ENCODE measurements at regions not wholly inside any gene's neighbourhood (a gene's known extent, or its start where the extent isn't known, plus 50 kb on each side); places are given as distances from the start of the nearest gene placed in this dataset.

- Histone ChIP-seq H3K4me2 (no peak overlapping the region), H3K9me3 (ENCODE audit: low read depth) (no peaks in the 10 kb centered on the region), H2AFZ (no peak overlapping the region), H3K27ac (no peak overlapping the region), H3K4me3 (no peak overlapping the region), H3K4me1 (ENCODE audit: insufficient read depth) (peaks cover 5% of the 10 kb centered on the region), H3K9me2 (replicated peaks; ENCODE audit: insufficient read depth) (no peaks in the 10 kb centered on the region), H3K79me2 (no peaks in the 10 kb centered on the region), H3K36me3 (replicated peaks; ENCODE audit: insufficient read depth, low read depth) (no peaks in the 10 kb centered on the region), H3K27me3 (no peaks in the 10 kb centered on the region), H4K20me1 (ENCODE audit: insufficient read depth, poor library complexity, severe bottlenecking) (no peaks in the 10 kb centered on the region)
- no peak for DNase-seq (ENCODE audit: low spot score)
- TF ChIP-seq EZH2phosphoT487 (IDR thresholded peaks at IDR 0.05; ENCODE audit: low read depth, severe bottlenecking, unreplicated experiment) (no peak), EZH2 (IDR thresholded peaks at IDR 0.05; ENCODE audit: borderline replicate concordance) (no peak), CTCF (IDR thresholded peaks at IDR 0.05; ENCODE audit: poor library complexity) (no peak)
- 91% methylated on average over 1 of the region's 1 CpG for WGBS (ENCODE audit: low lambda C conversion rate, missing lambda C conversion rate)
These were observed 441.7 kb upstream of the NECTIN3 start for GRCh38 chr3:110629917-110630316.

- H3K4me3 ChIP-seq = no peak overlapping the region
- H3K9me3 ChIP-seq (ENCODE audit: low read depth) = no peaks in the 10 kb centered on the region
- H2AFZ ChIP-seq = no peak overlapping the region
- DNase-seq (ENCODE audit: low spot score) = no peak
- TF ChIP-seq CTCF (IDR thresholded peaks at IDR 0.05; ENCODE audit: poor library complexity) (no peak), EZH2phosphoT487 (IDR thresholded peaks at IDR 0.05; ENCODE audit: low read depth, severe bottlenecking, unreplicated experiment) (no peak), EZH2 (IDR thresholded peaks at IDR 0.05; ENCODE audit: borderline replicate concordance) (no peak)
- H3K79me2 ChIP-seq = no peaks in the 10 kb centered on the region
- no peaks in the 10 kb centered on the region for H3K4me1 ChIP-seq (ENCODE audit: insufficient read depth)
- H3K9me2 ChIP-seq (replicated peaks; ENCODE audit: insufficient read depth) = no peaks in the 10 kb centered on the region
- H3K36me3 ChIP-seq (replicated peaks; ENCODE audit: insufficient read depth, low read depth) = no peaks in the 10 kb centered on the region
- 97% methylated on average over 17 of the region's 17 CpGs for WGBS (ENCODE audit: low lambda C conversion rate, missing lambda C conversion rate)
- H3K27me3 ChIP-seq = no peaks in the 10 kb centered on the region
- no peak overlapping the region for H3K4me2 ChIP-seq
- no peak overlapping the region for H3K27ac ChIP-seq
- H4K20me1 ChIP-seq (ENCODE audit: insufficient read depth, poor library complexity, severe bottlenecking) = no peaks in the 10 kb centered on the region
These were observed 427.4 kb upstream of the NECTIN3 start for GRCh38 chr3:110644203-110644602.

GRCh38 chr3:110646055-110646454, 425.6 kb upstream of the NECTIN3 start:
- Histone ChIP-seq H4K20me1 (ENCODE audit: insufficient read depth, poor library complexity, severe bottlenecking) (no peaks in the 10 kb centered on the region), H3K4me1 (ENCODE audit: insufficient read depth) (no peaks in the 10 kb centered on the region), H3K4me3 (no peak overlapping the region), H3K27ac (no peak overlapping the region), H3K4me2 (no peak overlapping the region), H3K9me3 (ENCODE audit: low read depth) (no peaks in the 10 kb centered on the region), H3K27me3 (no peaks in the 10 kb centered on the region), H3K79me2 (no peaks in the 10 kb centered on the region), H2AFZ (no peak overlapping the region), H3K9me2 (replicated peaks; ENCODE audit: insufficient read depth) (no peaks in the 10 kb centered on the region), H3K36me3 (replicated peaks; ENCODE audit: insufficient read depth, low read depth) (no peaks in the 10 kb centered on the region)
- DNase-seq (ENCODE audit: low spot score) = no peak
- no peak for TF ChIP-seq CTCF (IDR thresholded peaks at IDR 0.05; ENCODE audit: poor library complexity)
- no peak for TF ChIP-seq EZH2phosphoT487 (IDR thresholded peaks at IDR 0.05; ENCODE audit: low read depth, severe bottlenecking, unreplicated experiment)
- TF ChIP-seq EZH2 (IDR thresholded peaks at IDR 0.05; ENCODE audit: borderline replicate concordance) = no peak
- WGBS (ENCODE audit: low lambda C conversion rate, missing lambda C conversion rate) = 74% methylated on average over 1 of the region's 1 CpG

GRCh38 chr3:110646496-110646895, 425.1 kb upstream of the NECTIN3 start:
- Histone ChIP-seq H3K36me3 (replicated peaks; ENCODE audit: insufficient read depth, low read depth) (no peaks in the 10 kb centered on the region), H4K20me1 (ENCODE audit: insufficient read depth, poor library complexity, severe bottlenecking) (no peaks in the 10 kb centered on the region), H3K79me2 (no peaks in the 10 kb centered on the region), H3K4me1 (ENCODE audit: insufficient read depth) (no peaks in the 10 kb centered on the region), H2AFZ (no peak overlapping the region), H3K27ac (no peak overlapping the region), H3K9me2 (replicated peaks; ENCODE audit: insufficient read depth) (no peaks in the 10 kb centered on the region), H3K9me3 (ENCODE audit: low read depth) (no peaks in the 10 kb centered on the region), H3K4me2 (no peak overlapping the region), H3K27me3 (no peaks in the 10 kb centered on the region), H3K4me3 (no peak overlapping the region)
- DNase-seq (ENCODE audit: low spot score) = no peak
- TF ChIP-seq EZH2 (IDR thresholded peaks at IDR 0.05; ENCODE audit: borderline replicate concordance) (no peak), CTCF (IDR thresholded peaks at IDR 0.05; ENCODE audit: poor library complexity) (no peak), EZH2phosphoT487 (IDR thresholded peaks at IDR 0.05; ENCODE audit: low read depth, severe bottlenecking, unreplicated experiment) (no peak)
